ENCODE measurements at regions not wholly inside any gene's neighbourhood (a gene's known extent, or its start where the extent isn't known, plus 50 kb on each side); places are given as distances from the start of the nearest gene placed in this dataset.

DNA sequence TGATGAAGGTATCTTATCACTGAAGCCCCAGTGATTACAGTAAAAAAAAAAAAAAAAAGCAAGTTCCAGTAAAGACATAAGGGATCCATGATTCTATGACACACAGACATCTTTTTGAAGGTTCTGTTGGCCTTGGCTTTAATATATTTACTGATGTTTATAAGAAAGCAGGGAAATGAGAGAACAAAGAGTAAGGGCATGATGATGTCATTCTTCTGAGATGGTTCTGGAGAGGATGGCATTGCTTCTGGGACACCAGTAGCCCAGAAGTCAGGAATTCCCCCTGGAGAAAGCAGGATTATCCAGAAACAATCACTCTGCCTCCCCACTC, 233.6 kb downstream of the FAM76B start:
- TF ChIP-seq, protein P1, sequence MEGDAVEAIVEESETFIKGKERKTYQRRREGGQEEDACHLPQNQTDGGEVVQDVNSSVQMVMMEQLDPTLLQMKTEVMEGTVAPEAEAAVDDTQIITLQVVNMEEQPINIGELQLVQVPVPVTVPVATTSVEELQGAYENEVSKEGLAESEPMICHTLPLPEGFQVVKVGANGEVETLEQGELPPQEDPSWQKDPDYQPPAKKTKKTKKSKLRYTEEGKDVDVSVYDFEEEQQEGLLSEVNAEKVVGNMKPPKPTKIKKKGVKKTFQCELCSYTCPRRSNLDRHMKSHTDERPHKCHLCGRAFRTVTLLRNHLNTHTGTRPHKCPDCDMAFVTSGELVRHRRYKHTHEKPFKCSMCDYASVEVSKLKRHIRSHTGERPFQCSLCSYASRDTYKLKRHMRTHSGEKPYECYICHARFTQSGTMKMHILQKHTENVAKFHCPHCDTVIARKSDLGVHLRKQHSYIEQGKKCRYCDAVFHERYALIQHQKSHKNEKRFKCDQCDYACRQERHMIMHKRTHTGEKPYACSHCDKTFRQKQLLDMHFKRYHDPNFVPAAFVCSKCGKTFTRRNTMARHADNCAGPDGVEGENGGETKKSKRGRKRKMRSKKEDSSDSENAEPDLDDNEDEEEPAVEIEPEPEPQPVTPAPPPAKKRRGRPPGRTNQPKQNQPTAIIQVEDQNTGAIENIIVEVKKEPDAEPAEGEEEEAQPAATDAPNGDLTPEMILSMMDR (IDR thresholded peaks at IDR 0.05 in 8 of 11, conservative IDR thresholded peaks at IDR 0.05 in 3 of 11) = no peak
- TF ChIP-seq POLR2A (IDR thresholded peaks at IDR 0.05) = no peak
- TF ChIP-seq POLR2AphosphoS5 (IDR thresholded peaks at IDR 0.05) = no peak

Data from spleen (tissue), 7 donors.